Activated naive CD8-positive, alpha-beta T cell treated with anti-CD3 and anti-CD28 coated beads for 36 hours (primary cell): ENCODE measurements at regions not wholly inside any gene's neighbourhood (a gene's known extent, or its start where the extent isn't known, plus 50 kb on each side); places are given as distances from the start of the nearest gene placed in this dataset.

Experiments
- DNase-seq: peaks from one replicate; pipeline ENCODE4 v3.0.0; 2021
- H3K27ac Mint-ChIP-seq: one replicate; pipeline ENCODE4 v1.8.0; 2022; ENCODE audit warnings: mild to moderate bottlenecking, moderate library complexity, mixed read lengths
- H3K27me3 Mint-ChIP-seq: one replicate; pipeline ENCODE4 v1.8.0; 2022; ENCODE audit warnings: mild to moderate bottlenecking, mixed read lengths
- H3K36me3 Mint-ChIP-seq: one replicate; pipeline ENCODE4 v1.8.0; 2021; ENCODE audit warnings: mild to moderate bottlenecking, mixed read lengths
- H3K4me1 Mint-ChIP-seq: one replicate; pipeline ENCODE4 v1.8.0; 2021; ENCODE audit warnings: mixed read lengths
- H3K4me3 Mint-ChIP-seq: one replicate; pipeline ENCODE4 v1.8.0; 2022; ENCODE audit warnings: mild to moderate bottlenecking, moderate library complexity, mixed read lengths
- H3K9me3 Mint-ChIP-seq: one replicate; pipeline ENCODE4 v1.8.0; 2022; ENCODE audit warnings: mixed read lengths

- H3K4me1 Mint-ChIP-seq = no peaks in the 10 kb centered on the region
- peaks cover 2% of the 10 kb centered on the region for H3K9me3 Mint-ChIP-seq
These were observed 1535.9 kb upstream of the IGFBP7 start for GRCh38 chr4:58646126-58646525.

GRCh38 chr4:58644549-58644948 lies 1534.4 kb upstream of the IGFBP7 start:
- no peak for DNase-seq
- Mint-ChIP-seq H3K27me3 (no peaks in the 10 kb centered on the region), H3K36me3 (no peaks in the 10 kb centered on the region), H3K9me3 (peaks cover 2% of the 10 kb centered on the region), H3K27ac (no peak overlapping the region), H3K4me1 (no peaks in the 10 kb centered on the region), H3K4me3 (no peak overlapping the region)

More at GRCh38 chr4:58646126-58646525, 1535.9 kb upstream of the IGFBP7 start:
- no peaks in the 10 kb centered on the region for H3K36me3 Mint-ChIP-seq
- H3K27me3 Mint-ChIP-seq = no peaks in the 10 kb centered on the region
- no peak overlapping the region for H3K27ac Mint-ChIP-seq
- no peak overlapping the region for H3K4me3 Mint-ChIP-seq
- DNase-seq = no peak

GRCh38 chr4:58636381-58636780 lies 1526.2 kb upstream of the IGFBP7 start:
- Mint-ChIP-seq H3K27ac (no peak overlapping the region), H3K4me1 (no peaks in the 10 kb centered on the region), H3K9me3 (peaks cover 7% of the 10 kb centered on the region), H3K4me3 (no peak overlapping the region), H3K36me3 (no peaks in the 10 kb centered on the region), H3K27me3 (no peaks in the 10 kb centered on the region)
- no peak for DNase-seq

GRCh38 chr4:58617226-58617625 lies 1507.0 kb upstream of the IGFBP7 start:
- no peaks in the 10 kb centered on the region for H3K36me3 Mint-ChIP-seq
- no peaks in the 10 kb centered on the region for H3K27me3 Mint-ChIP-seq
- no peaks in the 10 kb centered on the region for H3K4me1 Mint-ChIP-seq
- peaks cover 7% of the 10 kb centered on the region for H3K9me3 Mint-ChIP-seq
- no peak overlapping the region for H3K4me3 Mint-ChIP-seq
- DNase-seq = no peak
- no peak overlapping the region for H3K27ac Mint-ChIP-seq

- Mint-ChIP-seq H3K27ac (no peak overlapping the region), H3K27me3 (no peaks in the 10 kb centered on the region), H3K36me3 (no peaks in the 10 kb centered on the region), H3K4me1 (no peaks in the 10 kb centered on the region), H3K9me3 (peaks cover 3% of the 10 kb centered on the region), H3K4me3 (no peak overlapping the region)
- no peak for DNase-seq
These were observed 1500.8 kb upstream of the IGFBP7 start for GRCh38 chr4:58611012-58611411.

GRCh38 chr4:58606303-58606702 lies 1496.1 kb upstream of the IGFBP7 start:
- Mint-ChIP-seq H3K4me1 (no peaks in the 10 kb centered on the region), H3K27me3 (no peaks in the 10 kb centered on the region), H3K4me3 (no peak overlapping the region), H3K9me3 (peaks cover 3% of the 10 kb centered on the region), H3K27ac (no peak overlapping the region), H3K36me3 (no peaks in the 10 kb centered on the region)
- DNase-seq = no peak

- Mint-ChIP-seq H3K36me3 (no peaks in the 10 kb centered on the region), H3K27ac (no peak overlapping the region), H3K27me3 (no peaks in the 10 kb centered on the region), H3K4me3 (no peak overlapping the region), H3K9me3 (peaks cover 3% of the 10 kb centered on the region), H3K4me1 (no peaks in the 10 kb centered on the region)
- DNase-seq = no peak
These were observed 1493.8 kb upstream of the IGFBP7 start for GRCh38 chr4:58603951-58604350.

GRCh38 chr4:58602731-58603359 lies 1492.7 kb upstream of the IGFBP7 start:
- Mint-ChIP-seq H3K4me3 (no peak overlapping the region), H3K27ac (no peak overlapping the region), H3K36me3 (no peaks in the 10 kb centered on the region), H3K27me3 (no peaks in the 10 kb centered on the region), H3K4me1 (no peaks in the 10 kb centered on the region), H3K9me3 (peaks cover 3% of the 10 kb centered on the region)
- DNase-seq = no peak

- Mint-ChIP-seq H3K4me1 (no peaks in the 10 kb centered on the region), H3K4me3 (no peak overlapping the region), H3K27ac (no peak overlapping the region), H3K9me3 (peaks cover 3% of the 10 kb centered on the region), H3K36me3 (no peaks in the 10 kb centered on the region), H3K27me3 (no peaks in the 10 kb centered on the region)
- DNase-seq = no peak
These were observed 1491.8 kb upstream of the IGFBP7 start for GRCh38 chr4:58602022-58602421.

- H3K27ac Mint-ChIP-seq = no peak overlapping the region
- peaks cover 3% of the 10 kb centered on the region for H3K9me3 Mint-ChIP-seq
- no peak overlapping the region for H3K4me3 Mint-ChIP-seq
- no peaks in the 10 kb centered on the region for H3K4me1 Mint-ChIP-seq
- no peaks in the 10 kb centered on the region for H3K27me3 Mint-ChIP-seq
- no peaks in the 10 kb centered on the region for H3K36me3 Mint-ChIP-seq
- DNase-seq = no peak
These were observed 1490.1 kb upstream of the IGFBP7 start for GRCh38 chr4:58600290-58600689.

GRCh38 chr4:58590722-58591121 lies 1480.5 kb upstream of the IGFBP7 start:
- H3K27me3 Mint-ChIP-seq = no peaks in the 10 kb centered on the region
- no peaks in the 10 kb centered on the region for H3K36me3 Mint-ChIP-seq
- H3K27ac Mint-ChIP-seq = no peak overlapping the region
- peaks cover 6% of the 10 kb centered on the region for H3K9me3 Mint-ChIP-seq
- no peak overlapping the region for H3K4me3 Mint-ChIP-seq
- DNase-seq = no peak
- H3K4me1 Mint-ChIP-seq = no peaks in the 10 kb centered on the region

- Mint-ChIP-seq H3K27me3 (no peaks in the 10 kb centered on the region), H3K4me1 (no peaks in the 10 kb centered on the region), H3K4me3 (no peak overlapping the region), H3K27ac (no peak overlapping the region), H3K9me3 (peaks cover 10% of the 10 kb centered on the region), H3K36me3 (no peaks in the 10 kb centered on the region)
- no peak for DNase-seq
These were observed 1477.7 kb upstream of the IGFBP7 start for GRCh38 chr4:58587856-58588255.

- Mint-ChIP-seq H3K4me1 (no peaks in the 10 kb centered on the region), H3K4me3 (no peak overlapping the region), H3K27me3 (no peaks in the 10 kb centered on the region), H3K27ac (no peak overlapping the region), H3K9me3 (peaks cover 3% of the 10 kb centered on the region), H3K36me3 (no peaks in the 10 kb centered on the region)
- DNase-seq = no peak
These were observed 1456.1 kb upstream of the IGFBP7 start for GRCh38 chr4:58566260-58566659.

- H3K27me3 Mint-ChIP-seq = no peaks in the 10 kb centered on the region
- H3K9me3 Mint-ChIP-seq = peaks cover 1% of the 10 kb centered on the region
- H3K27ac Mint-ChIP-seq = no peak overlapping the region
- H3K36me3 Mint-ChIP-seq = no peaks in the 10 kb centered on the region
- H3K4me1 Mint-ChIP-seq = no peaks in the 10 kb centered on the region
- no peak for DNase-seq
- H3K4me3 Mint-ChIP-seq = no peak overlapping the region
These were observed 1454.7 kb upstream of the IGFBP7 start for GRCh38 chr4:58564695-58565475.

- H3K36me3 Mint-ChIP-seq = no peaks in the 10 kb centered on the region
- DNase-seq = no peak
- H3K4me1 Mint-ChIP-seq = no peaks in the 10 kb centered on the region
These were observed 1451.0 kb upstream of the IGFBP7 start for GRCh38 chr4:58561170-58561569.

GRCh38 chr4:58560736-58561135 lies 1450.6 kb upstream of the IGFBP7 start:
- DNase-seq = no peak
- H3K36me3 Mint-ChIP-seq = no peaks in the 10 kb centered on the region
- peaks cover 1% of the 10 kb centered on the region for H3K9me3 Mint-ChIP-seq
- no peaks in the 10 kb centered on the region for H3K27me3 Mint-ChIP-seq
- no peaks in the 10 kb centered on the region for H3K4me1 Mint-ChIP-seq
- no peak overlapping the region for H3K4me3 Mint-ChIP-seq
- no peak overlapping the region for H3K27ac Mint-ChIP-seq

More at GRCh38 chr4:58561170-58561569, 1451.0 kb upstream of the IGFBP7 start:
- Mint-ChIP-seq H3K4me3 (no peak overlapping the region), H3K27ac (no peak overlapping the region), H3K9me3 (peaks cover 1% of the 10 kb centered on the region), H3K27me3 (no peaks in the 10 kb centered on the region)
